ENCODE measurements at regions not wholly inside any gene's neighbourhood (a gene's known extent, or its start where the extent isn't known, plus 50 kb on each side); places are given as distances from the start of the nearest gene placed in this dataset.

GRCh38 chr6:17027441-17027840, 74.4 kb upstream of the STMND1 start:
- H3K9me3 Mint-ChIP-seq (ENCODE audit: insufficient read depth): no peaks in the 10 kb centered on the region
- no peaks in the 10 kb centered on the region for H3K4me1 Mint-ChIP-seq (ENCODE audit: low read depth)
- ATAC-seq (no peak), DNase-seq (no peak)
- peaks cover 2% of the 10 kb centered on the region for H3K27me3 Mint-ChIP-seq (ENCODE audit: low read depth)
- ChIA-PET POLR2A (no interaction called here), CTCF (no interaction called here)
- no peak overlapping the region for H3K4me3 Mint-ChIP-seq
- H3K27ac Mint-ChIP-seq: no peak overlapping the region
- H3K36me3 Mint-ChIP-seq (ENCODE audit: low read depth): no peaks in the 10 kb centered on the region

GRCh38 chr6:17022604-17023003, 79.2 kb upstream of the STMND1 start:
- no peak for ATAC-seq
- POLR2A ChIA-PET: no interaction called here
- no peaks in the 10 kb centered on the region for H3K9me3 Mint-ChIP-seq (ENCODE audit: insufficient read depth)

GRCh38 chr6:17021539-17021889, 80.3 kb upstream of the STMND1 start:
- Mint-ChIP-seq H3K9me3 (ENCODE audit: insufficient read depth) (no peaks in the 10 kb centered on the region), H3K27me3 (ENCODE audit: low read depth) (peaks cover 7% of the 10 kb centered on the region), H3K36me3 (ENCODE audit: low read depth) (no peaks in the 10 kb centered on the region), H3K4me3 (no peak overlapping the region), H3K4me1 (ENCODE audit: low read depth) (peaks cover 2% of the 10 kb centered on the region), H3K27ac (no peak overlapping the region)
- DNase-seq (no peak), ATAC-seq (no peak)
- ChIA-PET POLR2A (no interaction called here), CTCF (no interaction called here)

More at GRCh38 chr6:17022604-17023003, 79.2 kb upstream of the STMND1 start:
- Mint-ChIP-seq H3K4me1 (ENCODE audit: low read depth) (no peaks in the 10 kb centered on the region), H3K27me3 (ENCODE audit: low read depth) (peaks cover 5% of the 10 kb centered on the region), H3K4me3 (no peak overlapping the region), H3K27ac (no peak overlapping the region), H3K36me3 (ENCODE audit: low read depth) (no peaks in the 10 kb centered on the region)
- DNase-seq: no peak
- CTCF ChIA-PET: no interaction called here

- no peak overlapping the region for H3K4me3 Mint-ChIP-seq
- no peaks in the 10 kb centered on the region for H3K36me3 Mint-ChIP-seq (ENCODE audit: low read depth)
- no peak for ATAC-seq
- peaks cover 8% of the 10 kb centered on the region for H3K27me3 Mint-ChIP-seq (ENCODE audit: low read depth)
- CTCF ChIA-PET: no interaction called here
- DNase-seq: no peak
- POLR2A ChIA-PET: no interaction called here
- H3K4me1 Mint-ChIP-seq (ENCODE audit: low read depth): peaks cover 3% of the 10 kb centered on the region
- no peaks in the 10 kb centered on the region for H3K9me3 Mint-ChIP-seq (ENCODE audit: insufficient read depth)
- H3K27ac Mint-ChIP-seq: no peak overlapping the region
Observed at GRCh38 chr6:17020889-17021538, 80.8 kb upstream of the STMND1 start.

- Mint-ChIP-seq H3K36me3 (ENCODE audit: low read depth) (peaks cover 4% of the 10 kb centered on the region), H3K4me1 (ENCODE audit: low read depth) (peaks cover 11% of the 10 kb centered on the region), H3K9me3 (ENCODE audit: insufficient read depth) (no peaks in the 10 kb centered on the region), H3K27ac (no peak overlapping the region), H3K27me3 (ENCODE audit: low read depth) (peaks cover 21% of the 10 kb centered on the region), H3K4me3 (no peak overlapping the region)
- DNase-seq (no peak), ATAC-seq (no peak)
- ChIA-PET CTCF (no interaction called here), POLR2A (no interaction called here)
Observed at GRCh38 chr6:17018425-17018824, 83.4 kb upstream of the STMND1 start.

- peaks cover 4% of the 10 kb centered on the region for H3K36me3 Mint-ChIP-seq (ENCODE audit: low read depth)
- H3K27ac Mint-ChIP-seq: no peak overlapping the region
- CTCF ChIA-PET: interaction anchor here (0.7 kb wide), 1 partner anchor 30 kb away, joined by 3 read pairs; no protein-coding TSS in a partner anchor
- no peak overlapping the region for H3K4me3 Mint-ChIP-seq
- peaks cover 11% of the 10 kb centered on the region for H3K4me1 Mint-ChIP-seq (ENCODE audit: low read depth)
- H3K9me3 Mint-ChIP-seq (ENCODE audit: insufficient read depth): no peaks in the 10 kb centered on the region
- H3K27me3 Mint-ChIP-seq (ENCODE audit: low read depth): peaks cover 23% of the 10 kb centered on the region
- POLR2A ChIA-PET: no interaction called here
- DNase-seq (no peak), ATAC-seq (no peak)
Observed at GRCh38 chr6:17017416-17017815, 84.4 kb upstream of the STMND1 start.

GRCh38 chr6:17015551-17016381, 86.1 kb upstream of the STMND1 start:
- DNase-seq: peak; percentile 61
- H3K4me3 Mint-ChIP-seq: peak overlapping the region; percentile 76
- peak; percentile 85 for ATAC-seq
- ChIA-PET POLR2A (no interaction called here), CTCF (interaction anchor here (0.6 kb wide), 1 partner anchor 412 kb away, joined by 3 read pairs; no protein-coding TSS in a partner anchor)
- peaks cover 25% of the 10 kb centered on the region for H3K27me3 Mint-ChIP-seq (ENCODE audit: low read depth)
- peak overlapping the region; percentile 51 for H3K27ac Mint-ChIP-seq
- peaks cover 11% of the 10 kb centered on the region for H3K4me1 Mint-ChIP-seq (ENCODE audit: low read depth)
- H3K9me3 Mint-ChIP-seq (ENCODE audit: insufficient read depth): no peaks in the 10 kb centered on the region
- H3K36me3 Mint-ChIP-seq (ENCODE audit: low read depth): peaks cover 4% of the 10 kb centered on the region

- H3K4me1 Mint-ChIP-seq (ENCODE audit: low read depth): peaks cover 11% of the 10 kb centered on the region
- peaks cover 26% of the 10 kb centered on the region for H3K27me3 Mint-ChIP-seq (ENCODE audit: low read depth)
- POLR2A ChIA-PET: no interaction called here
- H3K9me3 Mint-ChIP-seq (ENCODE audit: insufficient read depth): no peaks in the 10 kb centered on the region
- DNase-seq: no peak
- H3K27ac Mint-ChIP-seq: peak overlapping the region; percentile 8
- H3K4me3 Mint-ChIP-seq: peak overlapping the region; percentile 37
- CTCF ChIA-PET: interaction anchor here (0.6 kb wide), 1 partner anchor 413 kb away, joined by 3 read pairs; no protein-coding TSS in a partner anchor
- H3K36me3 Mint-ChIP-seq (ENCODE audit: low read depth): peaks cover 4% of the 10 kb centered on the region
- peak; percentile 29 for ATAC-seq
Observed at GRCh38 chr6:17015144-17015543, 86.7 kb upstream of the STMND1 start.

GRCh38 chr6:17013701-17014100, 88.1 kb upstream of the STMND1 start:
- no peaks in the 10 kb centered on the region for H3K9me3 Mint-ChIP-seq (ENCODE audit: insufficient read depth)
- peaks cover 11% of the 10 kb centered on the region for H3K4me1 Mint-ChIP-seq (ENCODE audit: low read depth)
- peaks cover 4% of the 10 kb centered on the region for H3K36me3 Mint-ChIP-seq (ENCODE audit: low read depth)
- H3K27ac Mint-ChIP-seq: no peak overlapping the region
- ATAC-seq (no peak), DNase-seq (no peak)
- POLR2A ChIA-PET: no interaction called here
- peaks cover 28% of the 10 kb centered on the region for H3K27me3 Mint-ChIP-seq (ENCODE audit: low read depth)
- CTCF ChIA-PET: no interaction called here
- H3K4me3 Mint-ChIP-seq: no peak overlapping the region

- DNase-seq (no peak), ATAC-seq (no peak)
- Mint-ChIP-seq H3K36me3 (ENCODE audit: low read depth) (peaks cover 4% of the 10 kb centered on the region), H3K9me3 (ENCODE audit: insufficient read depth) (peaks cover 2% of the 10 kb centered on the region), H3K4me3 (no peak overlapping the region), H3K27me3 (ENCODE audit: low read depth) (peaks cover 30% of the 10 kb centered on the region), H3K4me1 (ENCODE audit: low read depth) (peaks cover 11% of the 10 kb centered on the region), H3K27ac (no peak overlapping the region)
- POLR2A ChIA-PET: no interaction called here
- CTCF ChIA-PET: no interaction called here
Observed at GRCh38 chr6:17012421-17013225, 89.2 kb upstream of the STMND1 start.

GRCh38 chr6:17011985-17012384, 89.9 kb upstream of the STMND1 start:
- no peak for DNase-seq
- POLR2A ChIA-PET: no interaction called here
- peaks cover 30% of the 10 kb centered on the region for H3K27me3 Mint-ChIP-seq (ENCODE audit: low read depth)
- CTCF ChIA-PET: no interaction called here
- H3K4me3 Mint-ChIP-seq: no peak overlapping the region
- ATAC-seq: no peak
- H3K4me1 Mint-ChIP-seq (ENCODE audit: low read depth): peaks cover 11% of the 10 kb centered on the region
- peaks cover 4% of the 10 kb centered on the region for H3K9me3 Mint-ChIP-seq (ENCODE audit: insufficient read depth)
- no peak overlapping the region for H3K27ac Mint-ChIP-seq
- H3K36me3 Mint-ChIP-seq (ENCODE audit: low read depth): peaks cover 4% of the 10 kb centered on the region

- ATAC-seq (no peak), DNase-seq (no peak)
- Mint-ChIP-seq H3K9me3 (ENCODE audit: insufficient read depth) (peaks cover 4% of the 10 kb centered on the region), H3K4me3 (no peak overlapping the region), H3K4me1 (ENCODE audit: low read depth) (no peaks in the 10 kb centered on the region), H3K27me3 (ENCODE audit: low read depth) (peaks cover 24% of the 10 kb centered on the region), H3K36me3 (ENCODE audit: low read depth) (no peaks in the 10 kb centered on the region), H3K27ac (no peak overlapping the region)
- CTCF ChIA-PET: no interaction called here
- POLR2A ChIA-PET: no interaction called here
Observed at GRCh38 chr6:17007749-17008148, 94.1 kb upstream of the STMND1 start.

Data from activated CD8-positive, alpha-beta T cell treated with anti-CD3 and anti-CD28 coated beads, Interleukin-2, amount 10 ng/mL, durations not matched to agents 7 days and 5 days (primary cell).